ENCODE measurements at regions not wholly inside any gene's neighbourhood (a gene's known extent, or its start where the extent isn't known, plus 50 kb on each side); places are given as distances from the start of the nearest gene placed in this dataset.

- H3K27me3 ChIP-seq = no peaks in the 10 kb centered on the region
- no peaks in the 10 kb centered on the region for H3K9me3 ChIP-seq (ENCODE audit: low read depth)
- no peak overlapping the region for H3K4me3 ChIP-seq
- TF ChIP-seq CTCF (IDR thresholded peaks at IDR 0.05; ENCODE audit: low read depth, low read length) = no peak
- no peaks in the 10 kb centered on the region for H3K36me3 ChIP-seq
- no peak for DNase-seq (ENCODE audit: low read depth in 1 of 2, low spot score in 1 of 2)
- peaks cover 14% of the 10 kb centered on the region for H3K4me1 ChIP-seq (ENCODE audit: low read depth)
- no peak overlapping the region for H3K27ac ChIP-seq
Measured at GRCh38 chr2:217060951-217061547, 201.2 kb upstream of the TNP1 start.

DNA sequence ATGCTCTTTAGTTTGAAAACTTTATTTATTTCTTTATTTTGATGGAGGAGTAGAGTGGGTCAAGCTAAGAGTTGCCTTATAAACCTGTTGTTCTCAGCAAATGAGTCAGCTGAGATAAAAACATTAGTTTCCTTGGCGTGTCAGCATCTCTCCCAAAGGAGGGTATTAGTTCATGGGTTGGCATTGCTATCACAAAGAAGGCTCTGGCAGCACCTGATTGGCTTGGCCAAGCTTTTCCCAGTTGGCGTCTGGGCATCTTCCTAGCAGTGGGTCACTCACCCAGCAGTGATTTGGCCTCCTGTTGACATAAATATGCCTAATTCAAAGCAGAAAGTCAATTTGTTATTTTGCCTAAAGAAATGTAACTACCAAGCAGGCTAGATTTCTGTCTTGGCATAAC is 200.7 kb upstream of the TNP1 start:
- Histone ChIP-seq H3K4me3 (no peak overlapping the region), H3K4me1 (ENCODE audit: low read depth) (peaks cover 14% of the 10 kb centered on the region), H3K36me3 (no peaks in the 10 kb centered on the region), H3K27ac (no peak overlapping the region), H3K9me3 (ENCODE audit: low read depth) (no peaks in the 10 kb centered on the region), H3K27me3 (no peaks in the 10 kb centered on the region)
- no peak for TF ChIP-seq CTCF (IDR thresholded peaks at IDR 0.05; ENCODE audit: low read depth, low read length)
- DNase-seq (ENCODE audit: low read depth in 1 of 2, low spot score in 1 of 2) = no peak

DNA sequence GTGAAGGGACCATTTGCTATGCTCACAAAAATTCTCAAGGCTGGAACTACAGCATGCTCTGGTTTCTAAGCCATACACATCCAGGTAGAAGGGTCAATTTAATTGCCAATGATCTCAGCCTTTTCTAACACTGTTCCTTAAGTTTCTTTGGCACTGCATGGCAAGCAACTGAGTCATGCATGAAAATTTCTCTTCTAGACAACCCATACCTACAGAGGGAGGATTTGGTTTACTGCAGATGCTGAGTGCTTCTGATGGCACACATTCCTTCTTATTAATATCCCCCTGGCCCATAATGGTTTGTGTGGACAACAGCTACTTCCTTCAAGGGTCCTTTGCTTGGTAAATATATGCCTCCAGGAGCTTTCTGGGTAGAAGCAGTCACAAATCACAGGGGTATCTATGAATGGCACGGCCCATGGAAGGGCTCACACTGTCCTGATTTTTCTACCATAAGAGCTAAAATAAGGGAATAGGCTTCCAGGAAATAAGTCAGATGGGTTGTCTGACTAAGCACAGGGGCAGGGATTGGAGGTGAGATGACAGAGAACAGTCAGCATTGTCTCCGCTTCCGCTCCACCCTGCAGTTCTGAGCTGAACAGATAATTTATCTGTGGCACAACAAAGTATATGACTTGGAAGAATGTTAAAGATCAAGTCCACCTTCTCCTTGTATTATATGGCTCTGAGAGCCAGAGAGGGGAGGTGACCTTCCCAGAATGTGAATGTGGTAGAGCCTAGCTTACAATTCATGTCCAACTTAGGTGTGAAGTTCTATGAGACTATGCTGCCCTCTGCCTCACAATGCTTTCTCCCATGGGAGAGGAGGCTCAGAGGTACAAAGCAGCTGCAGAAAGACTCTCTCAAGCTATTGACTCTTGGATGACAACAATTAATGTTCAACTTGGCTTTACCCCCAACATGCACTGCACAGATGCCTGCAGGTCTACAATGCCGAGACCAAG is 199.2 kb upstream of the TNP1 start:
- peaks cover 16% of the 10 kb centered on the region for H3K4me1 ChIP-seq (ENCODE audit: low read depth)
- no peak for DNase-seq (ENCODE audit: low read depth in 1 of 2, low spot score in 1 of 2)
- TF ChIP-seq CTCF (IDR thresholded peaks at IDR 0.05; ENCODE audit: low read depth, low read length) = no peak
- no peaks in the 10 kb centered on the region for H3K27me3 ChIP-seq
- H3K9me3 ChIP-seq (ENCODE audit: low read depth) = no peaks in the 10 kb centered on the region
- no peaks in the 10 kb centered on the region for H3K36me3 ChIP-seq
- no peak overlapping the region for H3K4me3 ChIP-seq
- no peak overlapping the region for H3K27ac ChIP-seq

- Histone ChIP-seq H3K36me3 (no peaks in the 10 kb centered on the region), H3K9me3 (ENCODE audit: low read depth) (no peaks in the 10 kb centered on the region), H3K4me1 (ENCODE audit: low read depth) (peaks cover 13% of the 10 kb centered on the region), H3K4me3 (no peak overlapping the region), H3K27ac (no peak overlapping the region), H3K27me3 (no peaks in the 10 kb centered on the region)
- no peak for DNase-seq (ENCODE audit: low read depth in 1 of 2, low spot score in 1 of 2)
- TF ChIP-seq CTCF (IDR thresholded peaks at IDR 0.05; ENCODE audit: low read depth, low read length) = no peak
Measured at GRCh38 chr2:217057773-217058172, 197.9 kb upstream of the TNP1 start.

DNA sequence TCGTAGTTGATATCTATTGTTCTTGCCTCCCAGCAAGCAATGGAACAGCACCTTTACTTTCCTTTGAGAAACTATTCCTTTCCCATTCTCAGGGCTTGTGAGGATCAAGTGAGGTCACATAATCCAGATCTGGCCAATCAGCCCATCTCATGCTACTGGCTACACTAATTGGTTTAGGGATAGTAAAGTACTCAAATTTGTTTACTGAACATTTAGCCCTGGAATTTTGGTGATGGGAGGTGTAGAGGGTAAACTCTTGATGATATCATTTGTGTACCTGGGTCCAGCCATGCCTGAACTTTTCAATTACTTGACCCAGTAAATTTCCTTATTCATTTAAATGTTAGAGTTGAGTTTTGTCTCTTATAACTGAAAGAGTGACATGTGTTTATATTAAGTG is 195.8 kb upstream of the TNP1 start:
- no peak for DNase-seq (ENCODE audit: low read depth in 1 of 2, low spot score in 1 of 2)
- no peaks in the 10 kb centered on the region for H3K9me3 ChIP-seq (ENCODE audit: low read depth)
- H3K27ac ChIP-seq = no peak overlapping the region
- no peaks in the 10 kb centered on the region for H3K36me3 ChIP-seq
- TF ChIP-seq CTCF (IDR thresholded peaks at IDR 0.05; ENCODE audit: low read depth, low read length) = no peak
- no peak overlapping the region for H3K4me3 ChIP-seq
- no peaks in the 10 kb centered on the region for H3K27me3 ChIP-seq
- peaks cover 13% of the 10 kb centered on the region for H3K4me1 ChIP-seq (ENCODE audit: low read depth)
